ENCODE measurements at regions not wholly inside any gene's neighbourhood (a gene's known extent, or its start where the extent isn't known, plus 50 kb on each side); places are given as distances from the start of the nearest gene placed in this dataset.

GRCh38 chr5:44542470-44542869 lies 153.2 kb upstream of the FGF10 start:
- Mint-ChIP-seq H3K36me3 (ENCODE audit: low read depth) (no peaks in the 10 kb centered on the region), H3K27me3 (no peaks in the 10 kb centered on the region), H3K27ac (no peak overlapping the region), H3K4me3 (no peak overlapping the region), H3K4me1 (ENCODE audit: low read depth) (no peaks in the 10 kb centered on the region), H3K9me3 (no peaks in the 10 kb centered on the region)
- POLR2A ChIA-PET, result no interaction called here
- no peak for TF ChIP-seq CTCF (IDR thresholded peaks at IDR 0.05)
- no peak for ATAC-seq
- no peak for DNase-seq
- intact Hi-C loops (cut with micrococcal nuclease), result no loop called here
- CTCF ChIA-PET, result no interaction called here

- no peaks in the 10 kb centered on the region for H3K9me3 Mint-ChIP-seq
- ChIA-PET POLR2A (no interaction called here), CTCF (no interaction called here)
- no peak for DNase-seq
- H3K4me1 Mint-ChIP-seq (ENCODE audit: low read depth), result no peaks in the 10 kb centered on the region
- H3K4me3 Mint-ChIP-seq, result no peak overlapping the region
- no peak for ATAC-seq
- no peaks in the 10 kb centered on the region for H3K36me3 Mint-ChIP-seq (ENCODE audit: low read depth)
- TF ChIP-seq CTCF (IDR thresholded peaks at IDR 0.05), result no peak
- intact Hi-C loops (cut with micrococcal nuclease), result loop anchor here (10.0 kb wide), 1 partner anchor 235 kb away; no protein-coding TSS in a partner anchor
- no peak overlapping the region for H3K27ac Mint-ChIP-seq
- no peaks in the 10 kb centered on the region for H3K27me3 Mint-ChIP-seq
Measured at GRCh38 chr5:44539602-44539919, 150.3 kb upstream of the FGF10 start.

- DNase-seq (no peak), ATAC-seq (no peak)
- POLR2A ChIA-PET, result no interaction called here
- no peaks in the 10 kb centered on the region for H3K9me3 Mint-ChIP-seq
- no peaks in the 10 kb centered on the region for H3K4me1 Mint-ChIP-seq (ENCODE audit: low read depth)
- no peaks in the 10 kb centered on the region for H3K27me3 Mint-ChIP-seq
- no peak overlapping the region for H3K4me3 Mint-ChIP-seq
- H3K27ac Mint-ChIP-seq, result no peak overlapping the region
- H3K36me3 Mint-ChIP-seq (ENCODE audit: low read depth), result no peaks in the 10 kb centered on the region
- intact Hi-C loops (cut with micrococcal nuclease), result loop anchor here (10.0 kb wide), 1 partner anchor 236 kb away; no protein-coding TSS in a partner anchor
- no peak for TF ChIP-seq CTCF (IDR thresholded peaks at IDR 0.05)
- CTCF ChIA-PET, result no interaction called here
Measured at GRCh38 chr5:44538797-44539601, 149.8 kb upstream of the FGF10 start.

- peaks cover 4% of the 10 kb centered on the region for H3K9me3 Mint-ChIP-seq
- DNase-seq, result peak; percentile 25
- CTCF ChIA-PET, result interaction anchor here (0.8 to 1.1 kb wide), 3 partner anchors 11 to 237 kb away, joined by 3 to 4 read pairs (median 3); no protein-coding TSS in a partner anchor
- no peaks in the 10 kb centered on the region for H3K27me3 Mint-ChIP-seq
- H3K4me3 Mint-ChIP-seq, result no peak overlapping the region
- ATAC-seq, result no peak
- TF ChIP-seq CTCF (IDR thresholded peaks at IDR 0.05), result peak; percentile 71
- no peak overlapping the region for H3K27ac Mint-ChIP-seq
- H3K36me3 Mint-ChIP-seq (ENCODE audit: low read depth), result no peaks in the 10 kb centered on the region
- H3K4me1 Mint-ChIP-seq (ENCODE audit: low read depth), result no peaks in the 10 kb centered on the region
- POLR2A ChIA-PET, result no interaction called here
- intact Hi-C loops (cut with micrococcal nuclease), result loop anchor here (10.0 kb wide), 1 partner anchor 238 kb away; no protein-coding TSS in a partner anchor
Measured at GRCh38 chr5:44536650-44537260, 147.5 kb upstream of the FGF10 start.

- CTCF ChIA-PET, result no interaction called here
- intact Hi-C loops (cut with micrococcal nuclease), result loop anchor here (10.0 kb wide), 1 partner anchor 239 kb away; no protein-coding TSS in a partner anchor
- Mint-ChIP-seq H3K9me3 (peaks cover 6% of the 10 kb centered on the region), H3K27me3 (no peaks in the 10 kb centered on the region), H3K36me3 (ENCODE audit: low read depth) (no peaks in the 10 kb centered on the region), H3K4me3 (no peak overlapping the region), H3K4me1 (ENCODE audit: low read depth) (no peaks in the 10 kb centered on the region), H3K27ac (no peak overlapping the region)
- no peak for TF ChIP-seq CTCF (IDR thresholded peaks at IDR 0.05)
- DNase-seq (no peak), ATAC-seq (no peak)
- POLR2A ChIA-PET, result no interaction called here
Measured at GRCh38 chr5:44535621-44536020, 146.4 kb upstream of the FGF10 start.
